Renal cortex interstitium (tissue), 11 donors: ENCODE measurements at regions not wholly inside any gene's neighbourhood (a gene's known extent, or its start where the extent isn't known, plus 50 kb on each side); places are given as distances from the start of the nearest gene placed in this dataset.

Experiments
- DNase-seq, 11 donors: peaks; one replicate each; pipeline ENCODE4 v3.0.0-alpha.2; 2013; ENCODE audit warnings: low read depth in 9 of 11, low spot score in 4 of 11; ENCODE audit errors: extremely low read depth in 1 of 11

DNA sequence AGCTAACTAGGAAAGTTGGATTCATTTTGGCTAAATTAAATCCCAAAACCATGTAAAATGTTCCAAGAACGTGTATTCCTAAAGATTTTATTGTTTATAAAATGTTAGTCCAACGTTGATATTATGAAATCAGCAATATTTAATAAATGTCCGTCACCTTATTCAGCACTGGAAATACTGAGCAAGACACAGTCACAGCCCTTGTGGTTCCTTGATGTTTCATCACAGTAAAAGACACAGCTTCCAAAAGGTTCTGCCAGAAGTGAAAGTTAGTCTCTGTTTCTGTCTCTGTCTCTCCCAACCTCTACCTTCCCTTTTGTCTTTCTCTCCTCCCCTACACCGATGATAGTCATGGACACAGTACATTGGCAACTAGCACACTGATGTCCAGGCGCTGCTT, 82.2 kb upstream of the BOC start:
- DNase-seq, result no peak

DNA sequence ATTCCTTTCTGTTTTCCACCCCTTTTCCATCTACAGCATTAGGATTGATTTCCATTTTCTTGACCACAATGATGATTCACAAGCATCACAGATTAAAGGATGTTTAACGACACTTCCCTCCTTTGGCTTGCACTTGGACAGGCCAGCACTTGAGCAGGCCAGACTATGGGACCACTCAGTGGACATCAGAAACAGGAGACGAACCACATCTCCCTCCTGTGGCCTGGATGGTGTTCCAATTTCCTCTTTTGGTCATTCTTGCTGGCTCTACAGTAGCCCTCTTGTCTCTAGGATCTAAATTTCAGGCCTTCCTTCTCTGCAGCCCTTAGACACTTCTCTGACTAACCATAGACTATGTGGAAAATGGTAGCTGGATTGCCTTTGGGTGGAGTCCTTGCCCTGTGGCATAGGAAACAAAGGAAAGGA, 78.8 kb upstream of the BOC start:
- DNase-seq, result no peak

DNA sequence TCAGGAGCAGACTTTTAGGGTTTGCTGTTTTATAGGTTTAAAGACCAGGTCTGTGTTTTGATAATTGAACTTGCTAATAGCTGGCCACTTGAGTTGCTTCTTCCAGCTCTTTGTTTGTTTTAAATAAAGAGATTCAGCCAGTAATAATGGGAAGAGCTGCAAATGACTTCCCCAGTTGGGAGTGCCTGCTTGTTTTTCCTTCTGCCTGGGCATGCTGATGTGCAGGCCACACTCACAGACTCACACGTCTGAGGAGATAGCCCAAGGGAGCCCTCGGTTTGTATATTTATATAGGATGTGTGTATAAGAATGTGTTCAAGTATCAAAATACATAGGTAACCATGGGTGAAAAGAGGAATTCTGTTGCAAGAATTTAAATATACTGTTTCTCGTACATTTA, 78.2 kb upstream of the BOC start:
- no peak for DNase-seq

DNA sequence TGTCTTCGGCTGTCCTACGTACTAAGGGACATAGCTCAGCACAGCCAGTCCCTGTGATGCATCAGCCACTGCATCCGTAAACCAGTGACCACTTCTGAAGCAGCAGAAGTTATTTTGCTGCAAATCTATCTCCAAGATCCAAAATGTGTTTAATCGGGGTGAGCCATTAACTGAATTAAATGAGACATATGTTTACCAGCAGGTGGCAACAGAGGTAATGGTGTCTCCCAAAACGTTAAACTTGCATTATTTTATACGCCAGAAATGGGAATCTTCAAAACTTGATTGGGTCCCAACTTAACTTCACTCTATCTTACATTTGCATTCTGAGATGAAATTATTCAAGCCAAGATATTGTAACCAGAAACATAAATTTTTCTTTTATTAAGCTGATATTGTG, 75.3 kb upstream of the BOC start:
- no peak for DNase-seq

DNA sequence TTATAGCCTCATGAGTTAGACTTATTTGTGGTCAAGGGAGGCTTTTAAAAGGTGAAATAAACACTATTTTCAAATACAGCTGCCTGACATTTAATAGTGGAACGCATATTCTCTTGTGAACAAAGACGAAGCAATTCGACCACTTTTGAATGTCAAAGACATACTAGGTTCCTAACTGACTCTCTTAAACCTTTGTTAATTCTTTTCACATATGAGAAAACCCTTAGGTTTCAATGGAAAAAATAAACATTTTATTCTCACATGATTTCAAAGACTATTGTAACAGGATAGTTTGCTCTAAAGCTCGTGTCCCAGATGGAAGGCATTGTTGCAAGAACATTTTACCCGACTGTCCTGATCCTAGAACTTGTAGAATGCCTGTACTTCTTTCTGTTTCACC, 74.8 kb upstream of the BOC start:
- DNase-seq, result no peak

DNA sequence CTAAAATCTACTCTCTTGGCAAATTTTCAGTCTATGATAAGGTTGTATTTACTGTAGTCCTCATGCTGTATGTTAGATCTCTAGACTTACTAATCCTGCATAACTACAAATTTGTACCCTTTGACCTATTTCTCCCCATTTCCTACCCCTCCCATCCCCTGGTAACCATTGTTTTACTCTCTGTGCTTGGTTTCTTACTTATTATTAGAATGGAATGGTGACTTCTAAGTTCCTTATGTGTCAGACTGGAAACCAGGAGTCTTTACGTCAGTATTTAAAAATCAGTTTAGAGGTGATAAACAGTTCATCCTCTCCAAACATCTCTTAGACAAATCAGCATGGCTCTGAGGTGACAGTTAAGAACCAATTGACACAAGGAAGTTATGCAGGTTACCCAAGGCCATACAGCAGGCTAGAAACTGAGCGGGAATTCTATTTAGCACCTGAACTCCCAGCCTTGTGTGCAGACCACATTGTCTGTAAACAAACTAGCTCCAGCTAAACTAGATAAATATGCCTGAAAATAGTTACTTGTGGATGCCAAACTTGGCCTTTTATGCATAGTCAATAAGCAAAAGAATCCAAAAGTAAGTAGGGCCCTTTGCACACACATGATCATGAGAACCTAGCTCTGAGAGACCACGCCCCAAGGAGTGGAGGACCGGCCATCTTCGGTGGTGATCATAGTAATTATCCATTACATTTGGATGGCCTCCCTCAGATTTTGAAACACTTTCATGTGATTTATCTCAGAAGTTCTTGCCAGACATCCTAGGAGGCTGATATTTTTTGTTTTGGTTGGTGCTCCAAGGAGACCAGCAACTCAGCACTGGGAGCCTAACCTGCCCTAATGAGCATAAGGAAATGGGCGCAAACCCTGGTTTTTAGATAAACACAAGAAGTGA, 72.3 kb upstream of the BOC start:
- no peak for DNase-seq

DNA sequence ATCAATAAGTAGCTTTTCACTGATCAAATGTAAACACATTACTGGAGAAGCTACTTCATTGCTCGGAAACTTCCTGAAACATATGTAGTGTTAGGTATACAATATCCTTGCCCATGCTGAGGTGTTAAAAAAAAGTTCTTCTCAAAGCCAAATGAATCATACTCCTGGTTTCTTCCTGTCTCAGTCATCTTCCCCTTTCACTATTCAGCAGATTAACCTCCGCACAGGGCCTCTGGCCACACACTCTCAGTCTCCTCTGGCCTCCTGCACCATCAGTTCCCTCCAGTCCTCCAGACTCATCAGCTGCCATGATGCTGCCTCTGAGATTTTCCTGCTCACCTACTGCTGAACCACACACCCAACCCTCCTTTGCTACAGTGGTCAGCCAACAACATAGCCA, 70.5 kb upstream of the BOC start:
- no peak for DNase-seq

DNA sequence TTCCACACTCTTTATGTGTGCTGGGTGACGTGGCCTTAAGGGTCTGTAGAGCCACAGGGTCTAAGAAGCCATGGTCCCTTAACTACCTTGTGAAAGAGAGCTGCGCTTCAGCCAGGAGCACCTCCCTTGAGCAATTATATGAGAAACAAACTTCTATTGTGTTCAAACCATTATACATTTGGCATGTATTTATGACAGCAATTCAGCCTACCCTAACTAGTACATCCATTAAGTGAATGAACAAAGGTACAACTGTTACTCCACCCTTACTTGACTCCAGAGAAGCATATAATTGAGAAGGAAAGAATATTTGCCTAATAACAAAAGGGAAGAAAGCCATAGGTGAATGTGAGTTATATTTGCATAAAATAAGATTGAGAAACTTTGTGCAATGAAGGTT, 69.8 kb upstream of the BOC start:
- no peak for DNase-seq

DNA sequence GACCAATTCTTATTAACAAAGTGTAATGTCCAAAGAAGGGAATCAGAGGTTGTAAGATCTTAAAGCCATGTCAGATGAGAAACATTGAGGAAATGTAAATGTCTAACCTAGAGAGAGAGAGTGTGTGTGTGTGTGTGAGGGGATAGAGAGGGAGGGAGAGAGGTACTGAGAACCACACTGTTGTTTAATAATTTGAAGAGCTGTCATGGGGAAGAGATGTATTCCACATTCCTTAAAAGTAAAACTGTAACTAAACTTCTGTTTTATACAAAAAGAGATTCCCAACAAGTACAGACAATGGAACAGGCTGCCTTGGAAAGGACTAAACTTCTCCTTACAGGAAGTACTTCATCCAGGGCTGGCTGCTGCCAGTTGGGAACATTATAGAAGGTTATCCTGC, 68.9 kb upstream of the BOC start:
- DNase-seq, result no peak

DNA sequence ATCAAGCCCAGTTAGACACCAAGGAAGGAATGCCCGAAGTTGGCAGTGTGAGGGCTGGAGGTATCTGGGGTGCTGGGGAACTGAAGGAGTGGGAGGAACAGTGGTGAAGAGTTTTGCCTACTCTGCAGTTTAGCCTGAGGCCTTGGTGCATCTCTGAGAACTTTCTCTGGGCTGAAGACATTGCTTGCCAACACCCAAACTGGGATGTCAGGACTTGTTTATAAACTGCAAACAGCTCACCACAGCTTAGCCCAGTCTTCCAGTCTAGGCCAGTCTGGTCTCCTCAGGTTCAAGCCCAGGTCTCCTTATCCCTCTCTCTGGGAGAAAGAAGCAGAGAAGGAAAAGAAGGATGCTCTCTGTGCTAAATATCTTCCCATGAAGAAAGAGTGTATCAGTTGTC, 68.0 kb upstream of the BOC start:
- no peak for DNase-seq

DNA sequence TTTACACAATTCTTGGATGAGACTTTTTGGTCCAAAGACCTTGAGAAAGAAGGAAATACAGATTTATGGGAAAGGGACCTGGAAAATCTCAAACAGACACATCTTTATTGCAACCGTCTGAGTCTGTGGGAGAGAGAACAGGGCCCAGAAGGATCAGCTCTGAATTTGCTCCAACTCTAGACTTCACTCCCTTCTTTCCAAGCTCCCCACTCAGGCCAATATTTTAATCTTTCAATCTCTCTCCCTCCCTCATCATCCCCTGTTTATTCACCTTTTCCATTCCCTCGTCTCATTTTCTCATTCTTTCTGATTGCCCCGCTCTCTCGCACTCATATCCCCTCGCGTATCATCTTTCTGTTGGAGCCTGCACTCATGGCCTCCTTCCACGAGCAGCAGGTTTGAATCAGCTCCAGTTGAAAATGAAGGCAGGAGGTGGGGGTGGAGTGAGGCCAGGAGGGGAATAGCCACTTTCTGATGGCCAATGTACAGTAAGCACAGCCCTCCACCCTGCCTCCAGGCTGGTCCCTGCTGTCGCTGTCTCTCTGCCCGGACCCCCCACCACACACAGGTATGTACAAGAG, 63.6 kb upstream of the BOC start:
- DNase-seq, result no peak

DNA sequence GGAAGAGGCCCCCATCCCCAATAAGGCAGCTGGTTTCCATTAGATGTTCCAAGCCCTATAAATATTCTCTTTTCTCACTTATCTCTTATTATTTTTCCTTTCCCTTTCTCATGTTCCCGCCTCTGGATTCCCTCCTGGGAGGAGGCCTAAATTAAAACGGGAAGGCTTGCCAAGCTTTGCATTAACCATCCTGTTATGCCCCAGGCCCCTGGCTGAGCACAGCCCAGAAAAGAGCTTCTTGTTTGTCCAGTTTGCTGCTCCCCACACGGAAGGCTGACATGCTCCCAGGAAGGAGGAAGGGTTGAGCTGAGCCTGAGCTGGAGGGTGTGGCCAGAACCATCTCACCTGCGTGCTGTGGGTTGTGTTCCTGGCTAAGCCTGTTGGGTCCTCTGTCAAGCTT, 63.1 kb upstream of the BOC start:
- no peak for DNase-seq

DNA sequence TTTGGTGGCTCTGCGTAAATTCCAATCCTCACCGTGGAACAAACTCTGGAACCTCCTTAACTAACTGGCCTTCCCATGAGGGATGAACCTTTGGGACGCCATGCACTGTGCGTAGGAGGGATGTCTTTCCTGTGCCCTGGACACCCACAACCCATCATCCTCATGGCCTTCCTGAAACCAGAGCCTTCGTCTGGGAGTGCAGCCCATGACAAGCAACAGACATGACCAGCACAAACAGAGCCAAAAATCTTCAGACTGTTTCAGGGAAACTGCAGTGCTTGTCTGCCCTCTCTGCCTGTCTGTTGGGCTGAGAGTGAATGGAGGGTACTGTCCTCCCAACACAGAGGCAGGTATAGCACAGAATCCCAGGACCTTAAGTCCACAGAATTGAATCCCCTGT, 61.1 kb upstream of the BOC start:
- DNase-seq, result no peak

DNA sequence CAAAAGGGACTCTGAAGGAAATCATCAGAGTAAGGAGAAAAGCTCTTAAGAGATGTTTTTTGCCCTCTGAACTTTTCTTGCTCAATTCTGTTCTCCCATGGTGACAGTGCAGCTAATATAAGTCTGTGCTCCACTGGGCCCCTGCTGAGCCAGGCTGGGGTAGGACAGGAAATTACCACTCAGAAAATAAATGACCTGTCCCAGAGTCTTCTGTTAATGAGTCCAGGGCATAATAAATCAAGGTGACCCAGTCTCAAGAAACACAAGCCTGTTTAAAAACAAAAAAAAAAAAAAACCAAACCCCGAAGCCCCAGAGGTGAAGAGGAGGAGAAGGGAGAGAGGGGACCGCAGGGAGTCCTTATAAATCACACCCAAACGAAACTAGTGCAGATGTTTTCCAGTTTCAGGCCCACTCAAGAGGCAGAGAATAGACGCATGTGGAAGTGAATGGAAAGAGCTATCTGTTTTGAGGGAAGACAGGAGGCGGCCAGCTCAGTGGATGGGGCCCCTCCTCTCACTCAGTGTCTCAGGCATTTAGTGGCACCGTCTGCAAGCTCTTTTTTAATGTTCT, 59.8 kb upstream of the BOC start:
- DNase-seq, result peak in 10 of 11 donors; percentile 71 to 92 (median 80)

DNA sequence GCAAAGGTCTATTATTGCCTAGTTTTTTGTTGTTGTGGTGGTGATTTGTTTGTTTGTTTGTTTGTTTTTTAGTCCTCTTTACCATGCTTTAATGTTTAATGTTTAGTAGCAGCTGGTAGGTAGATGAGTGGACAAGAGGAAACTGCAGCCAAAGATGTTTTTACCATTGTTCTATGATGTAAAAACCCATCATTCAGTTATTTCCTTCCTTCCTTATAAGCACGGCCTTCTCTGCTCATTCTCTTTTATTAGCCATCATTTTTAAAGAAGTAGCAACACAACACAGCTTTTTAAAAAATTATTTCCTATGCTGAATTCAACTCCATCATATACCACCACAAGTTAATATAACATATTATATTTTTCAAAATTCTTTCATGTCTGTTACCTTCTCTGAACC, 58.5 kb upstream of the BOC start:
- no peak for DNase-seq

DNA sequence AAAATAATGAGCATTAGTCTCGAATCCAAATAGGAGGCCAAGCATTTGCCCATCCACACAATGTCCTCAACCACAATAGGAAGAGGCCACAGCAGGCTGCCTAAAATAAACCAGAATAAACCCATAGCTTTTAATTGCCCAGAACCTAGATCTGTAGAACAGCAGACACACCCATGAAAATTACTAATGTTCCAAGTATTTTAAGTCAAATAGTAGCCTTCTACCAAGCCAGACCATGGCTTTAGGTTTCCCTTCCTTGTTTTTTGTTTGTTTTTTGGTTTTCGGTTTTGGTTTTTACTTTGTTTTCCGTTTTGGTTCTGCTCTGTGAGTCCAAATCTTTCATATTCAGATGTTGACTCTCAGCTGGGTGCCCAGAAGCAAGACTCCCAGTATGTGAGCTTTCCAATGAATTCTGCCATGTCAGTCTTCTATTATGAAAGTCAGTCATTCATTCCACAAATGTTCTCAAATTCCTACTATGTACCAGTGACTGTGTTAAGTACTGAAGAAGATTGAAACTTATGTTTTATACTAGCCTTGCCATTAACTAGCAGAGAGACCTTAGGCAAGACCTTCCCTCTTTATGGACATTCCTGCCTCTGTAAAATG, 57.8 kb upstream of the BOC start:
- no peak for DNase-seq

DNA sequence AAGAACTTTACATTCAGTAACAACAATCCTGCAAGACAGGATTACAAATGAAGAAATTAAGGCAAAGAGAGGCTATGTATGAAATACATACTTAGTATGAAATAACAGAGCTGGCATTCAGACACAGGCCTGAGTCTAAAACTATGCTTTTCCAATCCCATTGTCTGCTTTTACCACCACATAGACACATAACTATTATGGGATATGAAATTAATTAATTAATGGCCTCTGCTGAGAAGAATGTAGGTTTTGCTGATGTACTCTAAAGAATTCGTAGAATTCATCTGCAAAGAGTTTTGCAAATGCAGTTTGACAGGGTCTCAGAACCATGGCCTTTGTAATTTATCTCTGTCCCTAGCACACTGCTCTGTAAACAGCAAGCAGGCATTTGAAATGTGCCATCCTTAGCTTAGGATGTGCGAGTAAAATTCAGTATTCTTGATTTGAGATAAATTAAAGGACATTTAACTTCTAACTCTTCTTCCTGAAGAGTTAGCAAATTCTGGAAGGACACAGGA, 54.5 kb upstream of the BOC start:
- no peak for DNase-seq

DNA sequence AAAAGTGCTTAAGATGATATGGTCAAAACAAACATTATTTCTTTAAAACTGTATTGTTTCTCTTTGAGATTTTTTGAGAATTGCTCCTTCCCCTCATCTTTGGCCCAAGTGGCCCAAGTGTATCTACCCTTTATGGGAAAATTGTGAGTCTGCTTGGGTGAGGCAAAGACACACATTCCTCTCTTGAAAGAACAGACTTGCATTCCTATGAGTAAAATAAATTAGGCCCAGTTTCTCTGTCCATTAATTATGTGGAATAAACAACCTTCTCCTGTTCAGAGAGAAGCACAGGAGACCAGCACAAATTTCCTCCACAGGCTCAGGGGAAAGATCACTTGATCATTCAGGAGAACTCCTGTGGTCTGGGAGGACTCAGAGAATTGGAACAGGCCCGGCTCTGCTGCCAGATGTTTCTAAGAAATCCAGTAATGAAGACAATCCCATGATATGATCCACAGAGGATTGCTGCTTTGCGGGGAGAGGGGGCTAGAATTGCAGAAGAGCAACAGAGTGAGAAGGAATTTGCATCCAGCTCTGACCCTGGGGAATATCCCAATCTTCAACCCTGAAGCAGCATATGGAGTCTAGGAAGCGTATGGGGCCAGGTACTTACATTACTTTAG, 53.8 kb upstream of the BOC start:
- DNase-seq, result no peak

DNA sequence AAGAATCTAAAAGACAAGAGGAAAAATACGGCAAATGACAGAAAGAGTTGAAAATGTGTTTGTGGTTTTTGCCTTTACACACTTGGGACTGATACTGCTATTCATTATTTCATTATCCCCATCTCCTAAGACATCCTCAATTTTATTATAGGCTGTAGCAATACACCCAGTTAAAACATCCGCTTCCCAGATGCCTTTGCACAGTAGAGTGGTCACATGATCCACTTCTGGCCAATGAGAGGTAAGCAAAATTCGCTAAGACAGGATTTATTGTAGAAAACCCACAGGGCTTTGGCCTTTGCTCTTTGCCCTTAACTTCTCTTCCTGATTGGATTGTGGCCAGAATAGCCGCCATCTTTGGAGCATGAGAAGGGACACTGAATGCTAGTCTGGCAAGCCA, 53.2 kb upstream of the BOC start:
- no peak for DNase-seq
